ENCODE measurements at regions not wholly inside any gene's neighbourhood (a gene's known extent, or its start where the extent isn't known, plus 50 kb on each side); places are given as distances from the start of the nearest gene placed in this dataset.
A peak's percentile ranks its signal among the peaks of the same experiment; 100 is the strongest.
"Not testable (repeated sequence)": the region's sequence is repeated elsewhere in the genome, so short reads cannot be mapped to it uniquely, and the experiment has no call there.

DNA sequence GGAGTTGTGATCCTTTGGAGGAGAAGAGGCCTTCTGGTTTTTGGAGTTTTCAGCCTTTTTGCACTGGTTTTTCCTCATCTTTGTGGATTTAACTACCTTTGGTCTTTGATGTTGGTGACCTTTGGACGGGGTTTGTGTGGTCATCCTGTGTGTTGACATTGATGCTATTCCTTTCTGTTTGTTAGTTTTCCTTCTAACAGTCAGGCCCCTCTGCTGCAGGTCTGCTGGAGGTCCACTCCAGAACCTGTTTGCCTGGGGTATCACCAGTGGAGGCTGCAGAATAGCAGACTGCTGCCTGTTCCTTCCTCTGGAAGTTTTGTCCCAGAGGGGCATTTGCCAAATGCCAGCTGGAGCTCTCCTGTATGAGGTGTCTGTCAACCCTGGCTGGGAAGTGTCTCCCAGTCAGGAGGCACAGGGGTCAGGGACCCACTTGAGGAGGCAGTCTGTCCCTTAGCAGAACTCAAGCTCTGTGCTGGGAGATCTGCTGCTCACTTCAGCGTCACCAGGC lies 149.4 kb upstream of the G2E3 start:
- DNase-seq (ENCODE audit: low read depth in 2 of 3, low spot score in 2 of 3) = not testable (repeated sequence)

DNA sequence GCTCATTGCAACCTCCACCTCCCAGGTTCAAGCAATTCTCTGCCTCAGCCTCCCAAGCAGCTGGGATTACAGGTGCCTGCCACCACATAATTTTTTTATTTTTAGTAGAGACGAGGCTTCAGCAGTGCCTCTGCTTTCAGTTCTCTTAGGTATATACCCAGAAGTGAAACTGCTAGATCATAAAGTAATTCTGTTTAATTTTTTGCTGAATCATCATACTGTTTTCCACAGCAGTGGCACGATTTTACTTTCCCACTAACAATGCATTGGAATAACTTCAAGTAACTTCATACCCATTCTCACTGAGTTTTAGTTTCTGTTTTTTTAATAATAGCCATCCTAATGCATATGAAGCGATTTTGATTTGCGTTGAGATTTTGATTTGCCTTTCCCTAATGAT lies 148.0 kb upstream of the G2E3 start:
- DNase-seq (ENCODE audit: low read depth in 2 of 3, low spot score in 2 of 3) = peak in 1 of 3 donors; percentile 22

DNA sequence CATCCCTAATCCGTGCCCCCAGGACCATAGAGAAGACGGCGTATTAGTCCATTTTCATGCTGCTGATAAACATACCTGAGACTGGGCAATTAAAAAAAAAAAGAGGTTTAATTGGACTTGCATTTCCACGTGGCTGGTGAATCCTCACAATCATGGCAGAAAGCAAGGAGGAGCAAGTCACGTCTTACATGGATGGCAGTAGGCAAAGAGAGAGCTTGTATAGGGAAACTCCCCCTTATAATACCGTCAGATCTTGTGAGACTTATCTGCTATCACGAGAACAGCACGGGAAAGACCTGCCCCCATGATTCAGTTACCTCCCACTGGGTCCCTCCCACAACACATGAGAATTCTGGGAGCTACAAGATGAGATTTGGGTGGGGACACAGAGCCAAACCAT lies 145.8 kb upstream of the G2E3 start:
- DNase-seq (ENCODE audit: low read depth in 2 of 3, low spot score in 2 of 3) = not testable (repeated sequence)

DNA sequence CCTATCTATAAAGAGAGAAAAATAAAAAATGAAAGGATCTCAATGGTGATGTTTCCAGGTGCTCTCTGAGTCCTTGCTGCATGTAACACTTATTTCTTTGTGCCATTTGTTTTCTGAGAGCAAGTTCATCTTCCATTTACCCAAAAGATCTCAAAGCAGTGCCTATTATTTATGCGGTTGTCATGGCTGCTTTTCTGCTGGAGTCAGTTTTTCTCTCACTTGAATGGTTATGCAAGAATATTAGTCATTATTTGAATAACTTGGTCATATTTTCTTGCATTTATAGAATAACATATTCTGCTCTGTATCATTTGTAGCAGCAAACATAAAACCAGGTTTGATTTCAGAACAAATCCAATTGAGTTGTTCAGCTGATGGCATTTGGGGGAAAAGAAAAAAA lies 141.8 kb upstream of the G2E3 start:
- DNase-seq (ENCODE audit: low read depth in 2 of 3, low spot score in 2 of 3) = no peak

DNA sequence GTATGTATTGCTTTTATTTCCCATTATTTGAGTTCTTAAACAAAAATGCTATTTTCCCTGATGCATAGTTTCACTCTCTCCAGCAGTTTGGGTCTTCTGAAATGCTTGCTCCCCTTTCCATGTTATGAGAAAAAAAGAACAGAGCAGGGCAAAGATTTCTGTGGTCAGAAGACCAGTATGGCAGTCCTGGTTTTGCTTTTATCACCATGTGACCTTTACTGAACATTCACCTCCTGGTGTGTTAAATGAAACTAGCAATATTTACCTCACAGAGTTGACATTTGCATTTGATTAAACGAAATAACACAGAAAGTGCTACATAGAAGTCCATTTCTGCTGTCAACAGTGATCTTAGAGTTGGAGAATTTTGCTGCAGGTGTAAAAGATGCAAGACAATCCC lies 141.0 kb upstream of the G2E3 start:
- DNase-seq (ENCODE audit: low read depth in 2 of 3, low spot score in 2 of 3) = no peak

DNA sequence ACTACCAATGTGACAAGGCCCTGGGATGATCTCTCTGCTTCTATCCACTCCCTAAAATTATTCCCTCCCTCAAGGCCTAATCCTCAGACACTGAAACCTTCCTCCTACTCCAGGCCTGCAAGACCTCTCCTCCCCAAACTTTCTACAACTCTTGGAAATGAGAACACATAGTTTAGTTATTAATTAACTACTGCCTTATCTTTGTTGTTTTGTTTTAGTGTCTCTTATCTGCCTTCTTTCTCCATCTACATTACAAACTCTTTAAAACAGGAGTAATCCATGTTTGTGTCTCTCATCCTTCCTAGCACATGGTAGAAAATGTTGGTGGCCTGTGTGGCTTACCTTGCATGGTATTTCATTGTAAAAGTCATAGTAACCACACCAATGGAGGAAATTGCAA lies 139.9 kb upstream of the G2E3 start:
- no peak for DNase-seq (ENCODE audit: low read depth in 2 of 3, low spot score in 2 of 3)

DNA sequence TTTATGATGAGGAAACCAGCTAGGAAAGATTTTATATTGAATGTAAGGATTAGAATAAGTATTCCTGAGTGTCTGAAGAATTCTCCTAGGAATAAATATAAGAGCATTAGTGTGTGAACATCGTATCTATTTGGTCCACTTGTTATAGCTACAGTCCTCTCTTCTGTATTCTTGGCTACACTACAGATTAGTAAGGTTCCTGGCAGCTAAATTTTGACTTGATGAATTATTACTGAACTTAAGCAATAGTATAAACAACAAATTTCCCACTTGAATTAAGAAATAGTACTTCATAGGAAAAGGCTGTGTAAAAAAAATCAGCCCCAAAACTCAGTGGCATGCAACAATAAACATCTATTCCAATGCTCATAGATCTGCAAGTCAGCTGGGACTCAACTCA lies 138.4 kb upstream of the G2E3 start:
- DNase-seq (ENCODE audit: low read depth in 2 of 3, low spot score in 2 of 3) = no peak

DNA sequence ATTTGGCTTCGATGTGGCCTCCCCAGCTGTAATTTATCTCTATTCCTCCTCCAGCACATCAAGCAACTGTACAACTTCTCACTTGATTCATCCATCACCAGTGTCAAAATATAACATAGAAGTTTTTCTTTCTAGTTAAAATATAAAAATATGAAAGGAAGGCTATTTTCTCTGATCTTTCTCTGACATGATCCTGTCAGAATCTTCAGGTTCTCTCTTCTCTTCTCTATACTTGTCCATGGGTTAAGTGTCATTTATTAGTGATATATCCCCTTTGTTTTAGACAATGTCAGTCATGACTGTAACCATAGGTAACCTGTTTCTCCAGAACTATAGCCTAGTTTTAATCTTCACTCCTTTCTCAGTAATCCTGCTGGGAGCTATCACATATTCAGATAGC lies 132.5 kb upstream of the G2E3 start:
- no peak for DNase-seq (ENCODE audit: low read depth in 2 of 3, low spot score in 2 of 3)

DNA sequence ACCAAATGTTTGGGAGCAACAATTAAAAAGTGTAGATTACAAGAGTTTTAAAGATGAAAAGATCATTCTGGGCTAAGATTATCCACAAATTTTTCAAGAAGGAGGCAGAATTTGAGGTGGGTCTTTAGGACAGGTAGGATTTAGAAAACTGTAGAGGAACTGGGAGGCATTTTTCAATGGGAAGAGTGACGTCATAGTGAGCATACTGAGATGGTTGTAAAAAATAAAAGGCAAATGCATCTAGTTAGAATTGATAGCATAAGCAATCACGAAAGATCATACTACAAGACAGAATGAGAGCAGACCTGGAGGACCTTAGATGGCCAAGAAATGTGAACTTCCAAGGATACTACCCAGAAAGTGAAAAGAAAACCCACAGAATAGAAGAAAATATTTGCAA lies 131.6 kb upstream of the G2E3 start:
- no peak for DNase-seq (ENCODE audit: low read depth in 2 of 3, low spot score in 2 of 3)

DNA sequence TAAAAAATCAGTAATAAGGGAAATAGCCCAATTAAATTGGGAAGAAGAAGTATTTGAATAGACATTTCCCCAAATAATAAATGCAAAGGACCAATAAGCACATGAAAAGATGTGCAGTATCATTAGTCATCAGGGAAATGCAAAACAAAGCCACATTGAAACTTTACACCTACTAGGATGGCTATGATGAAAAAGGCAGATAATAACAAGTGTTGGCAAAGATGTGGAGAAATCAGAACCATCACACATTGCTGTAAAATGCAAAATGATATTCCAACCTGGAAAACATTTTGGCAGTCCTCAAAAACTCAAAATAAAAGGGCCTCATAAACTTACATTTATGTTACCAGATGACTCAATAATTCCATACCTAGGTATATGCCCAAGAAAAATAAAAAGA lies 131.1 kb upstream of the G2E3 start:
- DNase-seq (ENCODE audit: low read depth in 2 of 3, low spot score in 2 of 3) = no peak

DNA sequence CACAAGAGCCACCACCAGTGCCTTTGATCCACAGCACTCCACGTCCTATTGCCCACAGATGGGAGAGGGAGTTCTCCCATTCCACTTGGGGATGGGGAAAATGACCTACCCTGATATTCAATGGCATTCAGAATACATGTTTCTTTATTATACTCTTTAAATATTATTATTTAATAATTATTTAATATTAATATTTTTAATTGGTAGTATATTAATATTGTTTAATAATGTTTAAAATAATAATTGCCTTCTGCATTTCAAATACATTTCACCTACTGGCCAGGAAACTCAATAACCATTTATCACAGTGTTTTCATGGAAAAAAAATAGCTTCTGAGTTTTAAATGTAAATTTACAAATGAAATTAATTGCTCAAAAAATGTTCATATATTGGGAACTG lies 127.4 kb upstream of the G2E3 start:
- no peak for DNase-seq (ENCODE audit: low read depth in 2 of 3, low spot score in 2 of 3)

DNA sequence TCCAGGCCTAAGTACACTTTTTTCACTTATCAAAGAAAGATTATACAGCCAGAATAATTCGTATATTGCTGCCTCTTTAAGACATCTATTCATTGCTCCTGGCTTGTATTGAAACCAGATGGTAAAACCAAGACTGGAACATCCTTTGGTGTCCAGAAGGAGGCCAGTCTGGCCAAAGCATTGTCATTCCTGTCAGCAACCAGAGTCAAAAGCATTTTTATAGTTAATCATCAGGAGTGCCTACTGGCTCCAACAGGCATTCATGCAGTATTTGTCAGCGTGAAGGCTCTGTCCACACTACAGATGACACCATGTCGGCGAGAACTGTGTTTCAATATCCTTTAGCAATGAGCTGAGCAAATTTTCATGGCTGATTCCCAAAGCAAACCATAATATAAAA lies 118.0 kb upstream of the G2E3 start:
- no peak for DNase-seq (ENCODE audit: low read depth in 2 of 3, low spot score in 2 of 3)

DNA sequence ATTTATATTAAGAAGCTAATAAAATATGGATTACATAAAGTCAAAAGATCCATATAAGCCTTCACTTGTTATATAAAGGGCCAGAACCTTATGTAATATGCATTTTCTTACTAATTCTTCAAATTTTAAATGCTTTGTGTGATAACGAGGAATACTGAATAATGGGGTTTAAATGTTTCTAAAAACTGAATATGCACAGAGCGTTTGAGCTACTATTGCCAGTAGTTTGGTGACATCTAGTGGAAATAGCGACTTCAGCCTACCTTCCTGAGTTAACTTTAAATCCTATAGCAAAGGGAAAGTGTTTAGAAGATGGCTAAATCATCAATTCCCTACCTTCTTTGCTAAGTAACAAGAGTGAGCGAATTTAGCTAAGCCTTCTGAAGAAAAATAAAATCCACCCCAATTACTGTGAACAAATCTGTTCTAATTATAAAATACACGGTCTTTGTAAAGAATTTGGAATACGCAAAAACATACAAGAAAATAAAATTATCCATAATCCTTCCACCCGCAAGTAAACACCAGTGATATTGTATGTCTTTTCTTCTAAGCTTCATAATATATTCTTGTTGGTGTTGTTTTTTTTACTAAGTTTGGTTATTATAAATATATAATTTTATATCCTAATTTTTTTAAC lies 115.5 kb upstream of the G2E3 start:
- DNase-seq (ENCODE audit: low read depth in 2 of 3, low spot score in 2 of 3) = peak in 2 of 3 donors; percentile 9 to 58

DNA sequence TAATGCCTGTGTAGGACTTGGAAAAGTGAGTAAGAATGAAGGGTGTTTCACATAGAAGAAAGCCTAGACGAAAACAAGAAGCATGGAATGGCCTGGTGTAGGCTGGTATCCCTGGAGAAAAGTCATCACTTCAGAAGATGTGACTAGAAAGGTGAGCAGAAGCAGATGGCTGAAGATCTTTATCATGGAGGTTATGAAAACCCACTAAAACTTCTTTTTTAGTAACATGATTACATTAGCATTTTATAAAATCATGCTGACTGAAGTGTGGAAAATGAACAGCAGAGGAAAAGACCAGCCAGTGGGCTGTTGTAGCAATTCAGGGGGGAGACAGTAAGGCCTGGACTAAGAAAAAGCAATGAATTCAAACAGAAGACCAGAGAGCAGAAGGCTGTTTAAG lies 114.5 kb upstream of the G2E3 start:
- DNase-seq (ENCODE audit: low read depth in 2 of 3, low spot score in 2 of 3) = no peak

DNA sequence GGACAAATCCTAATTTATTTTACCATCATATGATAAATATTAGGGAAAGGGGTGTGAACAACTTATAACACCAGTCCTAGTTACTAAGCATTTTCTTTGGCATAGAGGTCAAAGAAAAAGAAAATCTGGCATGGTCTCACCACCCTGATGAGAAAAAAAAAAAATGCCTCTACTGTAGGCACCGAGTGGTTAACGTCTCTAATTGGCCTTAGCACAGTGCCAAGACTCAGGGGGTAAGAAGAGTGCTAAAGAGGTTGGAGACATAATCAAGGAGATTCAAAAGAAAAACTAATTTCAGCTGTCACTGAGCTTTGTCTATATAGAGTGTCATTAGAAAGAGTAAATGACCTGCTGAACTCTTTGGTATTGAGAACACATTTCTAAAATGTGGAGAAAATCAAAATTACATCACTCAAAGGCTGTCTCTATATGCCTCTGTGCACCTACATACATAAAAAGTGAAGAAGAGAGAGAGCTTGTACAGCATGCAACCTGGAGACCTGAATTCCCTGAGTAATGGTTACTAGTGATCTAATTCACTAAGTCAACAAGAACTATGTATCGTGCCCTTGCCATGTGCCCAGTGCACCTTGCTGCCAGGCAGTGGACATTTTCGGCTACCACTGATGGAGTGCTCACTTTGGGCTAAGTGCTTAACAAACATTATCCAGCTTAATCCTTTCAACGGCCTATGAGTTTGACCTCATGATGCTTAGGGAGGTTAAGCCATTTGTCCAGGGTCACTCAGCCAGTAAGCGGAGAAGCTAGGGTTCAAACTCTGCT lies 113.8 kb upstream of the G2E3 start:
- DNase-seq (ENCODE audit: low read depth in 2 of 3, low spot score in 2 of 3) = no peak

DNA sequence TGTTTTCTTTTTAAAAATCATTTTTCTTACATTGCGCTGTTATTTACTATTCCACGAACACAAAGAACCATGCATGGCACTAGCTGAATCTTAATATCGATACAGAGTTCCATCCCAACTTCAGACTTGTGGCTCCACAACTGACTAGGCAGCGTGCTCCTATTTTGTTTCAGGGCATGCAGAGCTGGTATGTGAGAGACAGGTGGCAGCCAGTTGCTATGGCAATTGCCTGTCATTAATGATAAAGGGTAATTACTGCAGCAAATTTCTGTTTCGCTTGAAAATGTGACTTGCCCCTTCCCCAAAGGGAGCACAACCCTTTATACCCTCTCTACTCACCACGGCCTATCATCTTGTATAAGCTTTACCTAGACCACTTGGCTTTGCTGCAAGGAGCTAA lies 113.1 kb upstream of the G2E3 start:
- DNase-seq (ENCODE audit: low read depth in 2 of 3, low spot score in 2 of 3) = no peak

DNA sequence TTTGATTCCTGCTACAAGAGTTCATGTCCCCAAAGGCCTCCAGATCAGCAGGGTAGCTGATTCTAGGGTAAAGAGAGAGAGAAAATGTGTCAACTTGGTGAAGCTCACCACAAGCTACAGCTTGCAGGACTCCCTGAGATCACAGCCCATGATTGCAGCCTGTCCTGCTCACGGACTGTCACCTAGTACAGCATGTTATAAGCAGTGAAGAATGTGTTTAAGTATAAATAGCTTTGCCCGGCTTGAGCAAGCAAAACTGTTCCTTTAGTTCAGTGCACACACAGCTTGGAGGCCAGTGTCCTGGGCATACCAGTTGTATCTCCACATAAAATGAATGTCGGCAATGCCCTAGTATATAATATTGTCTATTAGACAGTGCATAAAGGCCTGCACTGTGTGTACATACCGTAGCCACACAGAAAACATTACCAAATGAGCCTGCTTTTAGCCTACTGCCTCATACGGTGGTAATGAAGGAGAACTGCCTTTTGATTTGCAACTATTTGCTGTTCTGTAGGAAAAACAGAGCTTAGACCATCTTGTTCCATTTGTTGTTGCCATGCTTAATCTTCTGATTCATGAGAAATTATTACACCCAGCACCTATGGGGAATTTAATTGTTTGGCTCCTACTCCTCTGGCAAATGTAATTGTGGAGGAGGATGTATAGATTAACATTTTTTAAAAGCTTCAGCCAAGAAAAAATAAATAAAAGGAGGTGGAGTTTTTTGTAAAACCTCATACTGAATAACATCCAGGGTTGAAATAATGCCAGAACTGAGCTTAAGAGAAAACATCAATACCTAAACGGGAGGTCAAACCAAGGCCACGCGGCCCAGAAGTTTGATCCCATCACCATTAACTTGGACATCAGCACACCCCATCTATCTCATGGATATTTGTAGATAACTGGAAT lies 108.1 kb upstream of the G2E3 start:
- no peak for DNase-seq (ENCODE audit: low read depth in 2 of 3, low spot score in 2 of 3)

DNA sequence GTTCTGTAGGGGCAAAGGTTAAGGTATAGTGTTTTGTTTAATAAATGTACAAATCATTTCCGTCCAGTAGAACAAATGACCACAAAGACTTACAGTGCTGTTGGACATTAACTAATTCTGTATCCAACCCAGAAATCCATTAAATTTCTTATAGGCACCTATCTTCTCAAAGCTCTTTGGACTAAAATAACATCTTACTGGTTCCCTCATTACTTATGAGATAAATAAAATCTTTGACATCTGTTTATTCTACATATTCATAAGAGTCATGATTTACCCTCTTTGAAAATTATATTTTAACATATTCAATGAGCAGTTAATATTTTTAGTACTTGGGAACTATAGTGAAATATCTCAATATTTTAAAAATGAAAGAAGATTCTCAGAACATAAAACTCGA lies 102.7 kb upstream of the G2E3 start:
- no peak for DNase-seq (ENCODE audit: low read depth in 2 of 3, low spot score in 2 of 3)

DNA sequence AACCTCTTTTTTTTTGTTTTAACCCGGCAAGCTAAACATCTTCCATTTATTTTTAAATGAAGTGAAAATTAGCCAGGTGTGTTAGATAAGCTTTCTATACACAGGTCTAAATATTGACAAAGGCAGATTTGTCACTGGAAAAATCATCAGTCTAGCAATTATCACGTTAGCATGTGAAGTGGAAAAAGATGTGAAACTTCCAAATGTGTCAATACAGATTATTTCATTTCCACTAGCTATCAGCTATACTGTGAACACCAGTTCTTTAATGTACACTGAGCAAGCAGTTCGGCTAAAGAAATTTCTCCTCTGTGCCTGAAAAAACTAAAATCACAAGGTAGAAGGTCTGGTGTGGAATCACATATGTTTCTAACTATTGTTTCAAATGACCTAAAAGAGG lies 96.6 kb upstream of the G2E3 start:
- no peak for DNase-seq (ENCODE audit: low read depth in 2 of 3, low spot score in 2 of 3)

DNA sequence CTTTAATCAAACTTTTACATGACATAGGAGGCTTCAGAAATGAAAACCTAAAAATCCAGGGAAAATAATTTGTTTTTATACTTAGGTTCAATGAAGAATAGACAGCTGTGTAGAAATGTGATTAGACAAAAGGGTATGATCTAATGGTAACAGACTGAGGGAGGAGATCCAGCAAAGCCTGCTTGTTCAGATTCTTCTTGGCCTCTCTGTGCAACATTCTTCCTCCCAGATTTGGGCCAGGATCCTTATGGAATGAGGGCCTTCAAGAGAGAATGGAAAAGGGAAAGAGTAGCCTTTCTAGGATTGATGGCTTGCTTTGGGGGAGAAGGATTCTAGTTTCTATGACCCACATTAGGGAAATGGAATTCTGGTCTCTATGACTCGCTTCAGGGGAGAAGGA lies 94.5 kb upstream of the G2E3 start:
- no peak for DNase-seq (ENCODE audit: low read depth in 2 of 3, low spot score in 2 of 3)

DNA sequence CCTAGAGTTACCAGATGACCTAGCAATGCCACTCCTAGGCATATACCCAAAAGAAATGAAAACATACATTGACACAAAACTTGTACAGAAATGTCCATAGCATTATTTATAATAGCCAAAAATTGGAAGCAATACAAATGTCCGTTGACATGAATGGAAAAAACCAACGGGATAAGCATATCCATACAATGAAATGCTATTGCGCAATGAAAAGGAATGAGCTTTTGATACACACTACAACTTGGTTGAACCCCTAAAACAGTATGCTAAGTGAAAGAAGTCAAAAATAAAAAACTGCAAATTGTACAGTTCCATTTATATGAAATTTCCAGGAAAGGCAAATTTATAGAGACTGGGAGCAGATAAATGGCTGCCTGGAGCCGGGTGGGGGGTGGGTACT lies 90.6 kb upstream of the G2E3 start:
- no peak for DNase-seq (ENCODE audit: low read depth in 2 of 3, low spot score in 2 of 3)
